Neural progenitor cell (in vitro differentiated cells): ENCODE measurements at regions not wholly inside any gene's neighbourhood (a gene's known extent, or its start where the extent isn't known, plus 50 kb on each side); places are given as distances from the start of the nearest gene placed in this dataset.

Source experiments
- CTCF ChIP-seq: fragments of 200-600 bp; sonication (generic); IDR thresholded peaks from 2 replicates; pipeline ENCODE4 v1.5.1; 2017; ENCODE audit warnings: antibody characterized with exemption, mild to moderate bottlenecking
- EZH2 ChIP-seq: fragments of 200-600 bp; sonication (generic); IDR thresholded peaks from 2 replicates; pipeline ENCODE4 v1.6.1; 2017; ENCODE audit warnings: antibody characterized with exemption, mild to moderate bottlenecking, moderate library complexity

GRCh38 chrX:13159886-13160285 lies 115.5 kb upstream of the FAM9C start:
- TF ChIP-seq CTCF = no peak
- no peak for TF ChIP-seq EZH2
